SU-DHL-6 (cell line): ENCODE measurements at regions not wholly inside any gene's neighbourhood (a gene's known extent, or its start where the extent isn't known, plus 50 kb on each side); places are given as distances from the start of the nearest gene placed in this dataset.

Source experiments
- CTCF ChIP-seq: fragments of 200-600 bp; sonication (generic); IDR thresholded peaks from one replicate; pipeline ENCODE4 v1.5.1; 2017; ENCODE audit warnings: antibody characterized with exemption, mild to moderate bottlenecking, low read length, moderate library complexity; ENCODE audit not compliant: insufficient read depth, poor library complexity, severe bottlenecking
- EZH2phosphoT487 ChIP-seq: fragments of 200-600 bp; sonication (generic), shearing (Covaris generic); conservative IDR thresholded peaks from 2 replicates; pipeline ENCODE4 v1.6.1; 2018; ENCODE audit warnings: mild to moderate bottlenecking, antibody characterized with exemption, low read length, moderate library complexity, mixed read lengths

- TF ChIP-seq CTCF (no peak), EZH2phosphoT487 (no peak)
Observed at GRCh38 chr1:157277913-157278312, 139.7 kb upstream of the ETV3 start.
